HG03139 (cell line): ENCODE measurements at regions not wholly inside any gene's neighbourhood (a gene's known extent, or its start where the extent isn't known, plus 50 kb on each side); places are given as distances from the start of the nearest gene placed in this dataset.

ENCODE experiments used
- ATAC-seq: cut with Tn5 transposase; IDR thresholded peaks from one replicate; pipeline ENCODE4 v1.9.1; 2021; ENCODE audit not compliant: unreplicated experiment

GRCh38 chr6:25010902-25011625 lies 75.3 kb upstream of the RIPOR2 start:
- no peak for ATAC-seq

GRCh38 chr6:25012657-25013056 lies 76.9 kb upstream of the RIPOR2 start:
- no peak for ATAC-seq

GRCh38 chr6:25013246-25013645 lies 77.5 kb upstream of the RIPOR2 start:
- ATAC-seq = no peak

- ATAC-seq = no peak
Measured at GRCh38 chr6:25014369-25014768, 78.6 kb upstream of the RIPOR2 start.

GRCh38 chr6:25014791-25015560 lies 79.2 kb upstream of the RIPOR2 start:
- no peak for ATAC-seq

- no peak for ATAC-seq
Measured at GRCh38 chr6:25016014-25016720, 80.4 kb upstream of the RIPOR2 start.

GRCh38 chr6:25017486-25017885 lies 81.7 kb upstream of the RIPOR2 start:
- no peak for ATAC-seq

GRCh38 chr6:25017932-25018567 lies 82.3 kb upstream of the RIPOR2 start:
- peak; percentile 68 for ATAC-seq

- no peak for ATAC-seq
Measured at GRCh38 chr6:25018568-25018954, 82.8 kb upstream of the RIPOR2 start.

- no peak for ATAC-seq
Measured at GRCh38 chr6:25022140-25022553, 86.4 kb upstream of the RIPOR2 start.

- ATAC-seq = no peak
Measured at GRCh38 chr6:25023781-25024180, 88.0 kb upstream of the RIPOR2 start.

GRCh38 chr6:25024821-25025220 lies 89.1 kb upstream of the RIPOR2 start:
- no peak for ATAC-seq

GRCh38 chr6:25025248-25025918 lies 89.6 kb upstream of the RIPOR2 start:
- no peak for ATAC-seq

- ATAC-seq = no peak
Measured at GRCh38 chr6:25025919-25026301, 90.2 kb upstream of the RIPOR2 start.

GRCh38 chr6:25026723-25027122 lies 91.0 kb upstream of the RIPOR2 start:
- ATAC-seq = no peak

GRCh38 chr6:25027221-25027916 lies 91.6 kb upstream of the RIPOR2 start:
- ATAC-seq = peak; percentile 88

GRCh38 chr6:25028328-25028727 lies 92.6 kb upstream of the RIPOR2 start:
- no peak for ATAC-seq

GRCh38 chr6:25032934-25033333 lies 97.2 kb upstream of the RIPOR2 start:
- ATAC-seq = no peak

- ATAC-seq = no peak
Measured at GRCh38 chr6:25034431-25034921, 98.7 kb upstream of the RIPOR2 start.

- ATAC-seq = peak; percentile 17
Measured at GRCh38 chr6:25035174-25035511, 99.4 kb upstream of the RIPOR2 start.
